GM12878 (cell line): ENCODE measurements at regions not wholly inside any gene's neighbourhood (a gene's known extent, or its start where the extent isn't known, plus 50 kb on each side); places are given as distances from the start of the nearest gene placed in this dataset.

Experiments used
- ATAC-seq: fragments of 200-7000 bp; cut with Tn5 transposase; 3 replicates; pipeline ENCODE4 v1.9.1; 2020; ENCODE audit warnings: mild to moderate bottlenecking, moderate library complexity
- BruUV-seq: library from RNA; stranded (reverse); fragments of 400-500 nt; replicated peaks from 2 replicates; lab custom pipeline; 2021; lab: Mats Ljungman, UMichigan
- CTCF ChIA-PET: fragments of 300-600 bp; sonication (Branson Sonifier 250); formaldehyde crosslinking; extraction: SDS; loops from one replicate; lab custom pipeline; 2021; ENCODE audit warnings: inconsistent platforms; lab: Yijun Ruan, JAX
- POLR2A ChIA-PET: fragments of 350-600 bp; formaldehyde crosslinking; extraction: SDS; loops from one replicate; lab custom pipeline; 2021; ENCODE audit warnings: inconsistent platforms; lab: Charles Lee
- RAD21 ChIA-PET: fragments of 300-600 bp; sonication (Branson Sonifier 250); formaldehyde crosslinking; loops from one replicate; lab custom pipeline; 2023; ENCODE audit warnings: antibody characterized with exemption; ENCODE audit not compliant: unreplicated experiment; lab: Charles Lee
- SMC1A ChIA-PET: fragments of 300-600 bp; sonication (Branson Sonifier 250); formaldehyde crosslinking; loops from one replicate; lab custom pipeline; 2023; ENCODE audit not compliant: unreplicated experiment, uncharacterized antibody; lab: Charles Lee
- DNase-seq: peaks from one replicate; pipeline ENCODE4 v3.0.0-alpha.2; 2011; ENCODE audit warnings: low read depth, low spot score
- FAIRE-seq: peaks from 3 replicates; lab custom pipeline; 2011; peaks lifted over from hg19 to GRCh38; lab: Jason Lieb, UNC
- H2AFZ ChIP-seq: 2 replicates; pipeline ENCODE4 v1.6.0; 2011; ENCODE audit warnings: low read depth, low read length, control low read depth; ENCODE audit not compliant: control insufficient read depth
- H3K27ac ChIP-seq: 2 replicates; pipeline ENCODE4 v1.5.1; 2011; ENCODE audit warnings: control low read depth; ENCODE audit not compliant: control insufficient read depth, insufficient read depth
- H3K27me3 ChIP-seq, 2 experiments: replicated peaks in 1 of 2; 2 replicates each; pipeline versions ENCODE4 v1.6.0 to v1.6.1; 2011; ENCODE audit warnings: low read length in 1 of 2; ENCODE audit not compliant: control insufficient read depth in 2 of 2, insufficient read depth in 2 of 2
- H3K36me3 ChIP-seq, 2 experiments: 2 replicates each; pipeline ENCODE4 v1.5.1; 2011; ENCODE audit warnings: low read length in 1 of 2; ENCODE audit not compliant: control insufficient read depth in 2 of 2, insufficient read depth in 2 of 2
- H3K4me1 ChIP-seq: 2 replicates; pipeline ENCODE4 v1.6.1; 2011; ENCODE audit warnings: mild to moderate bottlenecking, low read length, moderate library complexity, mixed read lengths; ENCODE audit not compliant: control insufficient read depth, insufficient read depth
- H3K4me2 ChIP-seq: 2 replicates; pipeline ENCODE4 v1.6.0; 2011; ENCODE audit warnings: control low read depth; ENCODE audit not compliant: control insufficient read depth, insufficient read depth
- H3K4me3 ChIP-seq: fragments of 200-600 bp; sonication (generic); 2 replicates; pipeline ENCODE4 v1.5.1; 2016
- H3K79me2 ChIP-seq: 2 replicates; pipeline ENCODE4 v1.6.0; 2011; ENCODE audit warnings: low read length; ENCODE audit not compliant: control insufficient read depth, insufficient read depth
- H3K9ac ChIP-seq: 2 replicates; pipeline ENCODE4 v1.8.0; 2011; ENCODE audit warnings: low read length, control low read depth, mixed read lengths; ENCODE audit not compliant: control insufficient read depth, insufficient read depth
- H3K9me3 ChIP-seq: replicated peaks from 3 replicates; pipeline ENCODE4 v1.5.1; 2011; ENCODE audit warnings: mild to moderate bottlenecking, low read length; ENCODE audit not compliant: control insufficient read depth, insufficient read depth
- H4K20me1 ChIP-seq: 2 replicates; pipeline ENCODE4 v1.6.0; 2011; ENCODE audit not compliant: control insufficient read depth, insufficient read depth
- BRCA1 ChIP-seq: IDR thresholded peaks from 2 replicates; pipeline ENCODE4 v1.6.1; 2011; ENCODE audit warnings: low read depth, low read length, improper control_type of control experiment
- CBFB ChIP-seq: IDR thresholded peaks from 2 replicates; pipeline ENCODE4 v1.6.1; 2016; ENCODE audit warnings: antibody characterized with exemption, low read depth
- CBX5 ChIP-seq: sonication (generic); IDR thresholded peaks from 2 replicates; pipeline ENCODE4 v1.6.1; 2016; ENCODE audit warnings: low read depth, moderate library complexity, mild to moderate bottlenecking, inconsistent platforms
- IRF4 ChIP-seq: IDR thresholded peaks from 2 replicates; pipeline ENCODE4 v1.6.1; 2011; ENCODE audit warnings: low read depth, low read length
- JUNB ChIP-seq: IDR thresholded peaks from 2 replicates; pipeline ENCODE4 v1.6.1; 2016; ENCODE audit warnings: antibody characterized with exemption, mild to moderate bottlenecking
- JUND ChIP-seq: IDR thresholded peaks from 2 replicates; pipeline ENCODE4 v1.6.1; 2012; ENCODE audit warnings: low read depth, mild to moderate bottlenecking, low read length, improper control_type of control experiment, moderate library complexity
- NR2F1 ChIP-seq: fragments of 450-650 bp; conservative IDR thresholded peaks from 2 replicates; pipeline ENCODE4 v1.6.1; 2017; ENCODE audit warnings: mild to moderate bottlenecking
- POU2F2 ChIP-seq: IDR thresholded peaks from 3 replicates; pipeline ENCODE4 v1.6.1; 2011; ENCODE audit warnings: low read depth, mild to moderate bottlenecking, low read length, borderline replicate concordance
- RUNX3 ChIP-seq: IDR thresholded peaks from 2 replicates; pipeline ENCODE4 v1.6.1; 2012; ENCODE audit warnings: low read length, inconsistent platforms
- ZBED1 ChIP-seq: IDR thresholded peaks from 2 replicates; pipeline ENCODE4 v1.6.1; 2016; ENCODE audit warnings: borderline replicate concordance
- WGBS: methylation state at CpG from one replicate; pipeline ENCODE4 v1.1.6; 2016; ENCODE audit warnings: low lambda C conversion rate; ENCODE audit not compliant: insufficient replicate concordance, insufficient coverage; ENCODE audit errors: missing lambda C conversion rate; 5-methylcytosine and 5-hydroxymethylcytosine counted together
- in situ Hi-C: fragments of 300-500 bp; cut with MboI; formaldehyde crosslinking; loops from 9 replicates; pipeline ENCODE4 v1.14.3; 2018; ENCODE audit warnings: mixed read lengths
- intact Hi-C: fragments of 100-400 bp; cut with micrococcal nuclease; formaldehyde crosslinking; loops from one replicate; pipeline ENCODE4 v1.14.2; 2022; ENCODE audit not compliant: unreplicated experiment
- TF ChIP-seq, protein P1 (sequence below): fragments of 450-650 bp; IDR thresholded peaks from 2 replicates; pipeline ENCODE4 v1.6.1; 2017; ENCODE audit warnings: antibody characterized with exemption, mild to moderate bottlenecking, moderate library complexity
- TF ChIP-seq, protein P2 (sequence below): fragments of 150-350 bp; IDR thresholded peaks from 2 replicates; pipeline ENCODE4 v1.6.1; 2014; ENCODE audit warnings: mild to moderate bottlenecking, low read depth, low read length
- TF ChIP-seq, protein P3 (sequence below): fragments of 450-650 bp; IDR thresholded peaks from 2 replicates; pipeline ENCODE4 v1.6.1; 2018; ENCODE audit warnings: borderline replicate concordance, mild to moderate bottlenecking; ENCODE audit not compliant: partially characterized antibody

DNA sequence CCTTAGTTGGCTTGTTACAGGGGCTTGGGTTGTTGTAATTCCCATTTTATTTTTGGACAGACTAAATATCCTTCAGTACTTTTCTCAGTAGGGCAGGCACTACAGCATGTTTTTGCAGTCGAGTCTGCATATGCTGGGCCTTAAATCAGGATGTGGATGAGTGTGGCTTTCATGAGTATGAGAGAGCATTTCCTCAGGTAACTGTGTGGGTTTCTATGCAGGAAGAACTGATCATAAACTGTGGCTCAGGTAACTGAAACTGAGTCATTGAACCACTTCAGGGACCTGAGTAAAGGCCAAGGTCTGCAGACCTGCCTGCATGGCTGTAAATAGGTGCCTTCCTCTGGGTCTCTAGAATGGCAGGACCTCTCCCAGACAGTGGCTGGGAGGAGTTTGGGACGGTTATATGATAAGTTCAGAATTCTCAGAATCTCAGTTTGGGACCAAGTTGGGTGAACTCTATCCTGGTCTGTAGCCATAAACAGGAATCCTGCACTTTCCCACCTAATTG is 112.1 kb downstream of the ZNF737 start (continued):
- TF ChIP-seq, protein P1, sequence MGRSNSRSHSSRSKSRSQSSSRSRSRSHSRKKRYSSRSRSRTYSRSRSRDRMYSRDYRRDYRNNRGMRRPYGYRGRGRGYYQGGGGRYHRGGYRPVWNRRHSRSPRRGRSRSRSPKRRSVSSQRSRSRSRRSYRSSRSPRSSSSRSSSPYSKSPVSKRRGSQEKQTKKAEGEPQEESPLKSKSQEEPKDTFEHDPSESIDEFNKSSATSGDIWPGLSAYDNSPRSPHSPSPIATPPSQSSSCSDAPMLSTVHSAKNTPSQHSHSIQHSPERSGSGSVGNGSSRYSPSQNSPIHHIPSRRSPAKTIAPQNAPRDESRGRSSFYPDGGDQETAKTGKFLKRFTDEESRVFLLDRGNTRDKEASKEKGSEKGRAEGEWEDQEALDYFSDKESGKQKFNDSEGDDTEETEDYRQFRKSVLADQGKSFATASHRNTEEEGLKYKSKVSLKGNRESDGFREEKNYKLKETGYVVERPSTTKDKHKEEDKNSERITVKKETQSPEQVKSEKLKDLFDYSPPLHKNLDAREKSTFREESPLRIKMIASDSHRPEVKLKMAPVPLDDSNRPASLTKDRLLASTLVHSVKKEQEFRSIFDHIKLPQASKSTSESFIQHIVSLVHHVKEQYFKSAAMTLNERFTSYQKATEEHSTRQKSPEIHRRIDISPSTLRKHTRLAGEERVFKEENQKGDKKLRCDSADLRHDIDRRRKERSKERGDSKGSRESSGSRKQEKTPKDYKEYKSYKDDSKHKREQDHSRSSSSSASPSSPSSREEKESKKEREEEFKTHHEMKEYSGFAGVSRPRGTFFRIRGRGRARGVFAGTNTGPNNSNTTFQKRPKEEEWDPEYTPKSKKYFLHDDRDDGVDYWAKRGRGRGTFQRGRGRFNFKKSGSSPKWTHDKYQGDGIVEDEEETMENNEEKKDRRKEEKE: no peak
- TF ChIP-seq, protein P2, sequence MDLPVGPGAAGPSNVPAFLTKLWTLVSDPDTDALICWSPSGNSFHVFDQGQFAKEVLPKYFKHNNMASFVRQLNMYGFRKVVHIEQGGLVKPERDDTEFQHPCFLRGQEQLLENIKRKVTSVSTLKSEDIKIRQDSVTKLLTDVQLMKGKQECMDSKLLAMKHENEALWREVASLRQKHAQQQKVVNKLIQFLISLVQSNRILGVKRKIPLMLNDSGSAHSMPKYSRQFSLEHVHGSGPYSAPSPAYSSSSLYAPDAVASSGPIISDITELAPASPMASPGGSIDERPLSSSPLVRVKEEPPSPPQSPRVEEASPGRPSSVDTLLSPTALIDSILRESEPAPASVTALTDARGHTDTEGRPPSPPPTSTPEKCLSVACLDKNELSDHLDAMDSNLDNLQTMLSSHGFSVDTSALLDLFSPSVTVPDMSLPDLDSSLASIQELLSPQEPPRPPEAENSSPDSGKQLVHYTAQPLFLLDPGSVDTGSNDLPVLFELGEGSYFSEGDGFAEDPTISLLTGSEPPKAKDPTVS: no peak
- TF ChIP-seq JUND: no peak
- no peak for TF ChIP-seq POU2F2
- no peak for TF ChIP-seq JUNB

DNA sequence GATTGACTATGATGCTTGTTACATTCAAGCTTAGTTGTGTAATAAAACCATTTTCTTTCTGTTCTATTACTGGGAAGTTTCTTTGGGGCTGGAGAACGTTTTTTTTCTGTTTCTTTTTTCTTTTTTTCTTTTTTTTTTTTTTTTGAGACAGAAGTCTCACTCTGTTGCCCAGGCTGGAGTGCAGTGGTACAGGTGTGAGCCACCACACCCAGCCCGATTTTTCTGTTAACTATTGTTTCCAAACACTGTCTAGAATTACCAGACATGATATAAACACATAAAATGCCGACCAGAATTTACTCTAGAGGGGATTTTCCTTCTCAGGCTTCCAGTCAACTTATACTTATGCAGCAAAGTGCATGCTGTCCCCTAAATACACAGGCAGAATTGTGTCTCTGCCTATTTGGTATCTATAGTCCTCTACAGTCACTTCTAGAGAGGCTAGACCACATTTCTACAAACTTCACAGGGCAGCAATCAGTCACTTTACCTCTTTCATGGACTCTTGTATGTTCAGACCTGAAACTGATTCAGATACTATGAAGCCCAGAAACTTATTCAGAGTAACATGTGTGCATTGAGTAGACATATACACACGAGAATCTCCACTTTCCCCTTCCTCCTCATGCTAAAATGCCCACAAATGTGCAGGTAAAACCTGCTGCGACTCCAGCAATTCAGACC is 121.2 kb downstream of the ZNF737 start:
- DNase-seq (no peak), FAIRE-seq (no peak), ATAC-seq (no peak; the same call in 2 of the 3 replicates)
- ChIA-PET SMC1A (interaction anchor here (0.8 to 1.7 kb wide), 4 partner anchors 11 to 75 kb away, joined by 3 to 6 read pairs (median 4); no protein-coding TSS in a partner anchor), CTCF (interaction anchor here (0.5 kb wide), 1 partner anchor 37 kb away, joined by 3 read pairs; no protein-coding TSS in a partner anchor), RAD21 (no interaction called here), POLR2A (interaction anchor here (0.6 kb wide), 3 partner anchors 11 to 484 kb away, joined by 3 to 5 read pairs (median 3); partner anchors contain the start of gene ZNF85)
- 16% methylated on average over 5 of the region's 5 CpGs for WGBS
- Histone ChIP-seq H3K27me3 (no peaks in the 10 kb centered on the region), H3K9ac (no peak overlapping the region), H3K27ac (no peak overlapping the region), H3K9me3 (no peaks in the 10 kb centered on the region), H3K4me2 (no peak overlapping the region), H3K4me3 (no peak overlapping the region), H3K79me2 (no peaks in the 10 kb centered on the region), H2AFZ (no peak overlapping the region), H4K20me1 (no peaks in the 10 kb centered on the region), H3K36me3 (no peaks in the 10 kb centered on the region), H3K4me1 (no peaks in the 10 kb centered on the region)
- no TSS peak for BruUV-seq
- in situ Hi-C loops: no loop called here
- intact Hi-C loops: no loop called here
- TF ChIP-seq NR2F1 (no peak), IRF4 (0 out of 2 replicates have a peak, but pooled peaks have one; percentile 36), CBX5 (no peak), JUND (peak; percentile 41; the same call in 1 of the 2 replicates), ZBED1 (no peak), BRCA1 (no peak), CBFB (no peak), RUNX3 (peak; percentile 72), JUNB (peak; percentile 43)
- TF ChIP-seq, protein P3, sequence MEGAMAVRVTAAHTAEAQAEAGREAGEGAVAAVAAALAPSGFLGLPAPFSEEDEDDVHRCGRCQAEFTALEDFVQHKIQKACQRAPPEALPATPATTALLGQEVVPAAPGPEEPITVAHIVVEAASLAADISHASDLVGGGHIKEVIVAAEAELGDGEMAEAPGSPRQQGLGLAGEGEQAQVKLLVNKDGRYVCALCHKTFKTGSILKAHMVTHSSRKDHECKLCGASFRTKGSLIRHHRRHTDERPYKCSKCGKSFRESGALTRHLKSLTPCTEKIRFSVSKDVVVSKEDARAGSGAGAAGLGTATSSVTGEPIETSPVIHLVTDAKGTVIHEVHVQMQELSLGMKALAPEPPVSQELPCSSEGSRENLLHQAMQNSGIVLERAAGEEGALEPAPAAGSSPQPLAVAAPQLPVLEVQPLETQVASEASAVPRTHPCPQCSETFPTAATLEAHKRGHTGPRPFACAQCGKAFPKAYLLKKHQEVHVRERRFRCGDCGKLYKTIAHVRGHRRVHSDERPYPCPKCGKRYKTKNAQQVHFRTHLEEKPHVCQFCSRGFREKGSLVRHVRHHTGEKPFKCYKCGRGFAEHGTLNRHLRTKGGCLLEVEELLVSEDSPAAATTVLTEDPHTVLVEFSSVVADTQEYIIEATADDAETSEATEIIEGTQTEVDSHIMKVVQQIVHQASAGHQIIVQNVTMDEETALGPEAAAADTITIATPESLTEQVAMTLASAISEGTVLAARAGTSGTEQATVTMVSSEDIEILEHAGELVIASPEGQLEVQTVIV: no peak
